B cell (primary cell): ENCODE measurements at regions not wholly inside any gene's neighbourhood (a gene's known extent, or its start where the extent isn't known, plus 50 kb on each side); places are given as distances from the start of the nearest gene placed in this dataset.

Experiments
- CTCF ChIP-seq: fragments of 200-600 bp; IDR thresholded peaks from one replicate; pipeline ENCODE4 v1.8.0; 2022; ENCODE audit warnings: antibody characterized with exemption, mild to moderate bottlenecking
- EZH2 ChIP-seq: IDR thresholded peaks from 2 replicates; pipeline ENCODE4 v1.6.1; 2012; ENCODE audit warnings: borderline replicate concordance, low read depth, mild to moderate bottlenecking, moderate library complexity, low read length; ENCODE audit not compliant: insufficient read depth, poor library complexity, severe bottlenecking

GRCh38 chr9:78905387-78905786 lies 608.5 kb downstream of the PSAT1 start:
- no peak for TF ChIP-seq CTCF
- TF ChIP-seq EZH2: no peak
